SH-SY5Y (cell line): ENCODE measurements at regions not wholly inside any gene's neighbourhood (a gene's known extent, or its start where the extent isn't known, plus 50 kb on each side); places are given as distances from the start of the nearest gene placed in this dataset.

ENCODE experiments used
- GATA2 ChIP-seq: IDR thresholded peaks from 2 replicates; pipeline ENCODE4 v1.6.1; 2011; ENCODE audit warnings: mild to moderate bottlenecking, low read depth, low read length
- GATA3 ChIP-seq: IDR thresholded peaks from 2 replicates; pipeline ENCODE4 v1.6.1; 2011; ENCODE audit warnings: low read depth, mild to moderate bottlenecking, low read length, moderate library complexity

DNA sequence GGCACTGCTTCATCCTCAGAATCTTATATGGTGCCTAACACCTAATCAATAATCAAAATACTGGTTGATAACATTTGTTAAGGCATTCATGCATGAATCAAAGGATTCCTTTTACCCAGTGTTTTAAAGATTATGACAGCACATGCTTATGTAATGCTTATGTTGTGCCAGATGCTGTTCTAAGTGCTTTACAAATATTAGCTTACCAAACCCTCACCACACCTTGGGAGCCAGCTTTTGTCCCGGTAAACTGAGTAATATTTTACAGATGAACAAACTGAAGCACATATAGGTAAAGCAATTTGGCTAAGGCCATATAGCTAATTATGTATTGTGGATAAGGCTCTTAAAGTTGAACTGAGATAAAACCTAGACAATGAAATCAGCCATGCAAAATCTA lies 209.2 kb downstream of the ALX1 start:
- TF ChIP-seq GATA3 = no peak
- TF ChIP-seq GATA2 = no peak
